Esophagus mucosa (tissue), 1 donor: ENCODE measurements at regions not wholly inside any gene's neighbourhood (a gene's known extent, or its start where the extent isn't known, plus 50 kb on each side); places are given as distances from the start of the nearest gene placed in this dataset.
"Not testable (repeated sequence)": the region's sequence is repeated elsewhere in the genome, so short reads cannot be mapped to it uniquely, and the experiment has no call there.

ENCODE experiments used
- ATAC-seq: fragments of 200-7000 bp; cut with Tn5 transposase; one replicate; pipeline ENCODE4 v1.9.1; 2020
- donor health status: DM: yes; HTN: yes; CAD: no.

- ATAC-seq, result no peak
Measured at GRCh38 chr2:72078773-72079172, 68.9 kb downstream of the CYP26B1 start.

- no peak for ATAC-seq
Measured at GRCh38 chr2:72077702-72078169, 69.9 kb downstream of the CYP26B1 start.

GRCh38 chr2:72073373-72073772 lies 74.3 kb downstream of the CYP26B1 start:
- not testable (repeated sequence) for ATAC-seq

GRCh38 chr2:72064197-72064596 lies 83.5 kb downstream of the CYP26B1 start:
- not testable (repeated sequence) for ATAC-seq

GRCh38 chr2:72062336-72062735 lies 85.3 kb downstream of the CYP26B1 start:
- no peak for ATAC-seq

- ATAC-seq, result no peak
Measured at GRCh38 chr2:72057308-72057707, 90.4 kb downstream of the CYP26B1 start.

- ATAC-seq, result no peak
Measured at GRCh38 chr2:72051971-72052505, 95.6 kb downstream of the CYP26B1 start.

- no peak for ATAC-seq
Measured at GRCh38 chr2:72051204-72051603, 96.5 kb downstream of the CYP26B1 start.

GRCh38 chr2:72050734-72051133 lies 96.9 kb downstream of the CYP26B1 start:
- ATAC-seq, result no peak

- no peak for ATAC-seq
Measured at GRCh38 chr2:72048881-72049477, 98.7 kb downstream of the CYP26B1 start.

GRCh38 chr2:72043985-72044384 lies 103.7 kb downstream of the CYP26B1 start:
- no peak for ATAC-seq

GRCh38 chr2:72041638-72042111 lies 106.0 kb downstream of the CYP26B1 start:
- peak; percentile 74 for ATAC-seq

- ATAC-seq, result no peak
Measured at GRCh38 chr2:72040629-72041571, 106.8 kb downstream of the CYP26B1 start.

- no peak for ATAC-seq
Measured at GRCh38 chr2:72038524-72038923, 109.1 kb downstream of the CYP26B1 start.

GRCh38 chr2:72037261-72037666 lies 110.4 kb downstream of the CYP26B1 start:
- no peak for ATAC-seq

GRCh38 chr2:72036595-72036994 lies 111.1 kb downstream of the CYP26B1 start:
- ATAC-seq, result no peak

- no peak for ATAC-seq
Measured at GRCh38 chr2:72036173-72036545, 111.5 kb downstream of the CYP26B1 start.

GRCh38 chr2:72035518-72036172 lies 112.0 kb downstream of the CYP26B1 start:
- peak; percentile 71 for ATAC-seq

- ATAC-seq, result no peak
Measured at GRCh38 chr2:72034353-72035095, 113.1 kb downstream of the CYP26B1 start.

GRCh38 chr2:72033636-72034035 lies 114.0 kb downstream of the CYP26B1 start:
- ATAC-seq, result no peak

- peak; percentile 20 for ATAC-seq
Measured at GRCh38 chr2:72032481-72033041, 115.1 kb downstream of the CYP26B1 start.
